ENCODE measurements at regions not wholly inside any gene's neighbourhood (a gene's known extent, or its start where the extent isn't known, plus 50 kb on each side); places are given as distances from the start of the nearest gene placed in this dataset.

GRCh38 chr5:88544671-88545070 is 276.0 kb upstream of the TMEM161B start:
- H2AFZ ChIP-seq (ENCODE audit: low read depth, low read length) = no peak overlapping the region
- H3K9me3 ChIP-seq (ENCODE audit: insufficient read depth, low read length, severe bottlenecking) = no peaks in the 10 kb centered on the region
- no peak overlapping the region for H3K4me3 ChIP-seq (ENCODE audit: low read depth in 1 of 2, low read length in 2 of 2)
- no peaks in the 10 kb centered on the region for H3K4me1 ChIP-seq (ENCODE audit: insufficient read depth, low read length)
- H3K79me2 ChIP-seq (ENCODE audit: insufficient read depth, low read length) = no peaks in the 10 kb centered on the region
- no peaks in the 10 kb centered on the region for H4K20me1 ChIP-seq (ENCODE audit: insufficient read depth, low read length)
- TF ChIP-seq CTCF (IDR thresholded peaks at IDR 0.05; ENCODE audit: borderline replicate concordance, extremely low read depth, low read length, poor library complexity, severe bottlenecking) (no peak), EZH2 (IDR thresholded peaks at IDR 0.05; ENCODE audit: borderline replicate concordance, low read depth, low read length, severe bottlenecking) (no peak)
- H3K27ac ChIP-seq (ENCODE audit: low read length) = no peak overlapping the region
- no peaks in the 10 kb centered on the region for H3K36me3 ChIP-seq (ENCODE audit: insufficient read depth, low read length)
- no peaks in the 10 kb centered on the region for H3K27me3 ChIP-seq (ENCODE audit: insufficient read depth, low read length, poor library complexity)
- H3K9ac ChIP-seq (ENCODE audit: low read depth, low read length) = no peak overlapping the region
- DNase-seq (no peak), ATAC-seq (ENCODE audit: insufficient read depth, low read depth) (no peak)
- no peak overlapping the region for H3K4me2 ChIP-seq (ENCODE audit: insufficient read depth, low read length)

GRCh38 chr5:88544136-88544645 is 275.5 kb upstream of the TMEM161B start:
- H2AFZ ChIP-seq (ENCODE audit: low read depth, low read length) = no peak overlapping the region
- no peaks in the 10 kb centered on the region for H3K36me3 ChIP-seq (ENCODE audit: insufficient read depth, low read length)
- ATAC-seq (ENCODE audit: insufficient read depth, low read depth) (no peak), DNase-seq (no peak)
- H3K27ac ChIP-seq (ENCODE audit: low read length) = no peak overlapping the region
- H3K9ac ChIP-seq (ENCODE audit: low read depth, low read length) = no peak overlapping the region
- H3K79me2 ChIP-seq (ENCODE audit: insufficient read depth, low read length) = no peaks in the 10 kb centered on the region
- TF ChIP-seq CTCF (IDR thresholded peaks at IDR 0.05; ENCODE audit: borderline replicate concordance, extremely low read depth, low read length, poor library complexity, severe bottlenecking) = no peak
- no peak for TF ChIP-seq EZH2 (IDR thresholded peaks at IDR 0.05; ENCODE audit: borderline replicate concordance, low read depth, low read length, severe bottlenecking)
- H3K4me3 ChIP-seq (ENCODE audit: low read depth in 1 of 2, low read length in 2 of 2) = no peak overlapping the region
- H3K9me3 ChIP-seq (ENCODE audit: insufficient read depth, low read length, severe bottlenecking) = no peaks in the 10 kb centered on the region
- no peaks in the 10 kb centered on the region for H4K20me1 ChIP-seq (ENCODE audit: insufficient read depth, low read length)
- H3K4me1 ChIP-seq (ENCODE audit: insufficient read depth, low read length) = no peaks in the 10 kb centered on the region
- no peaks in the 10 kb centered on the region for H3K27me3 ChIP-seq (ENCODE audit: insufficient read depth, low read length, poor library complexity)
- H3K4me2 ChIP-seq (ENCODE audit: insufficient read depth, low read length) = no peak overlapping the region

- no peak for TF ChIP-seq CTCF (IDR thresholded peaks at IDR 0.05; ENCODE audit: borderline replicate concordance, extremely low read depth, low read length, poor library complexity, severe bottlenecking)
- no peak for TF ChIP-seq EZH2 (IDR thresholded peaks at IDR 0.05; ENCODE audit: borderline replicate concordance, low read depth, low read length, severe bottlenecking)
These were observed 274.1 kb upstream of the TMEM161B start for GRCh38 chr5:88542786-88543185.

More at GRCh38 chr5:88542786-88543185, 274.1 kb upstream of the TMEM161B start:
- no peak overlapping the region for H3K4me2 ChIP-seq (ENCODE audit: insufficient read depth, low read length)
- ATAC-seq (ENCODE audit: insufficient read depth, low read depth) (no peak), DNase-seq (no peak)
- no peaks in the 10 kb centered on the region for H3K27me3 ChIP-seq (ENCODE audit: insufficient read depth, low read length, poor library complexity)
- H3K4me3 ChIP-seq (ENCODE audit: low read depth in 1 of 2, low read length in 2 of 2) = no peak overlapping the region
- H2AFZ ChIP-seq (ENCODE audit: low read depth, low read length) = no peak overlapping the region
- no peaks in the 10 kb centered on the region for H3K79me2 ChIP-seq (ENCODE audit: insufficient read depth, low read length)
- no peaks in the 10 kb centered on the region for H3K9me3 ChIP-seq (ENCODE audit: insufficient read depth, low read length, severe bottlenecking)
- H3K27ac ChIP-seq (ENCODE audit: low read length) = no peak overlapping the region
- no peaks in the 10 kb centered on the region for H3K4me1 ChIP-seq (ENCODE audit: insufficient read depth, low read length)
- H3K9ac ChIP-seq (ENCODE audit: low read depth, low read length) = no peak overlapping the region
- no peaks in the 10 kb centered on the region for H4K20me1 ChIP-seq (ENCODE audit: insufficient read depth, low read length)
- no peaks in the 10 kb centered on the region for H3K36me3 ChIP-seq (ENCODE audit: insufficient read depth, low read length)

All from DND-41 (cell line).